AG09319 (cell line): ENCODE measurements at regions not wholly inside any gene's neighbourhood (a gene's known extent, or its start where the extent isn't known, plus 50 kb on each side); places are given as distances from the start of the nearest gene placed in this dataset.

Experiments
- DNase-seq: peaks from one replicate; pipeline ENCODE4 v3.0.0-alpha.2; 2010; ENCODE audit warnings: low read depth; ENCODE audit errors: extremely low read depth
- CTCF ChIP-seq: IDR thresholded peaks from 2 replicates; pipeline ENCODE4 v1.5.1; 2011; ENCODE audit warnings: low read depth, mild to moderate bottlenecking, inconsistent platforms, low read length, moderate library complexity

- no peak for DNase-seq
- TF ChIP-seq CTCF: no peak
Observed at GRCh38 chr2:46831051-46831868, 84.3 kb downstream of the MCFD2 start.

GRCh38 chr2:46829231-46829995 is 86.2 kb downstream of the MCFD2 start:
- no peak for TF ChIP-seq CTCF
- DNase-seq: no peak

- DNase-seq: no peak
- TF ChIP-seq CTCF: no peak
Observed at GRCh38 chr2:46828491-46829230, 86.9 kb downstream of the MCFD2 start.

GRCh38 chr2:46828135-46828438 is 87.5 kb downstream of the MCFD2 start:
- no peak for DNase-seq
- no peak for TF ChIP-seq CTCF

- no peak for DNase-seq
- TF ChIP-seq CTCF: no peak
Observed at GRCh38 chr2:46827274-46828134, 88.1 kb downstream of the MCFD2 start.

GRCh38 chr2:46826569-46827245 is 88.9 kb downstream of the MCFD2 start:
- TF ChIP-seq CTCF: no peak

More at GRCh38 chr2:46826569-46827245, 88.9 kb downstream of the MCFD2 start:
- no peak for DNase-seq
